GM23248 (cell line): ENCODE measurements at regions not wholly inside any gene's neighbourhood (a gene's known extent, or its start where the extent isn't known, plus 50 kb on each side); places are given as distances from the start of the nearest gene placed in this dataset.
"Not testable (repeated sequence)": the region's sequence is repeated elsewhere in the genome, so short reads cannot be mapped to it uniquely, and the experiment has no call there.

Experiments
- EZH2 ChIP-seq: fragments of 200-600 bp; sonication (generic); IDR thresholded peaks from 2 replicates; pipeline ENCODE4 v1.6.1; 2018; ENCODE audit warnings: antibody characterized with exemption, mild to moderate bottlenecking; ENCODE audit not compliant: insufficient read depth, poor library complexity, severe bottlenecking
- EZH2phosphoT487 ChIP-seq: fragments of 200-600 bp; sonication (generic); IDR thresholded peaks from 2 replicates; pipeline ENCODE4 v1.6.1; 2018; ENCODE audit warnings: antibody characterized with exemption, moderate library complexity, mild to moderate bottlenecking, low read depth; ENCODE audit not compliant: insufficient read depth

DNA sequence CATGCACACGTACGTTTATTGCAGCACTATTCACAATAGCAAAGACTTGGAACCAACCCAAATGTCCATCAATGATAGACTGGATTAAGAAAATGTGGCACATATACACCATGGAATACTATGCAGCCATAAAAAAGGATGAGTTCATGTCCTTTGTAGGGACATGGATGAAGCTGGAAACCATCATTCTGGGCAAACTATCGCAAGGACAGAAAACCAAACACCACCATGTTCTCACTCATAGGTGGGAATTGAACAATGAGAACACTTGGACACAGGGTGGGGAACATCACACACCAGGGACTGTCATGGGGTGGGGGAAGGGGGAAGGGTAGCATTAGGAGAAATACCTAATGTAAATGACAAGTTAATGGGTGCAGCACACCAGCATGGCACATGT is 94.8 kb upstream of the NDUFV2 start:
- TF ChIP-seq EZH2, EZH2phosphoT487: not testable (repeated sequence)
